Endothelial cell of umbilical vein (primary cell): ENCODE measurements at regions not wholly inside any gene's neighbourhood (a gene's known extent, or its start where the extent isn't known, plus 50 kb on each side); places are given as distances from the start of the nearest gene placed in this dataset.

ENCODE experiments used
- BruUV-seq: library from RNA; stranded (reverse); fragments of 400-500 nt; replicated peaks from 2 replicates; lab custom pipeline; 2021; lab: Mats Ljungman, UMichigan
- CTCF ChIA-PET: fragments of 300-600, 350-600 bp; sonication (Branson Sonifier 250); formaldehyde crosslinking; loops from one replicate; lab custom pipeline; 2021; ENCODE audit warnings: antibody characterized with exemption, inconsistent platforms; lab: Charles Lee
- POLR2A ChIA-PET: fragments of 300-600, 350-600 bp; sonication (Branson Sonifier 250); formaldehyde crosslinking; loops from one replicate; lab custom pipeline; 2021; ENCODE audit warnings: antibody characterized with exemption, inconsistent platforms; lab: Charles Lee
- DNase-seq: peaks from one replicate; pipeline ENCODE4 v3.0.0-alpha.2; 2011; ENCODE audit warnings: low read depth, low spot score
- FAIRE-seq: peaks from 2 replicates; lab custom pipeline; 2011; peaks lifted over from hg19 to GRCh38; lab: Jason Lieb, UNC
- H2AFZ ChIP-seq: 2 replicates; pipeline ENCODE4 v1.6.0; 2012; ENCODE audit warnings: low read depth, low read length, control low read depth, inconsistent platforms
- H3K27ac ChIP-seq: 2 replicates; pipeline ENCODE4 v1.5.1; 2011; ENCODE audit warnings: low read depth, mild to moderate bottlenecking, control low read depth, low read length, moderate library complexity; ENCODE audit not compliant: insufficient read depth
- H3K27me3 ChIP-seq, 2 experiments: 2 replicates each; pipeline versions ENCODE4 v1.6.0 to v1.6.1; 2011; ENCODE audit warnings: low read length in 2 of 2, mixed read lengths in 1 of 2; ENCODE audit not compliant: control insufficient read depth in 2 of 2, insufficient read depth in 2 of 2
- H3K36me3 ChIP-seq, 2 experiments: 2 replicates in 1 of 2; 3 replicates in 1 of 2; pipeline ENCODE4 v1.5.1; 2011; ENCODE audit warnings: low read length in 2 of 2, mild to moderate bottlenecking in 1 of 2, moderate library complexity in 1 of 2; ENCODE audit not compliant: control insufficient read depth in 2 of 2, insufficient read depth in 2 of 2; ENCODE audit errors: extremely low read depth in 1 of 2
- H3K4me1 ChIP-seq: 3 replicates; pipeline ENCODE4 v1.5.1; 2011; ENCODE audit warnings: mild to moderate bottlenecking, low read length; ENCODE audit not compliant: control insufficient read depth, insufficient read depth; ENCODE audit errors: extremely low read depth
- H3K4me2 ChIP-seq: 2 replicates; pipeline ENCODE4 v1.6.1; 2011; ENCODE audit warnings: low read length, control low read depth, mixed read lengths; ENCODE audit not compliant: insufficient read depth
- H3K4me3 ChIP-seq, 3 experiments: fragments of 200-600 bp in 1 of 3; sonication (generic), shearing (Covaris generic) in 1 of 3; replicated peaks in 1 of 3; 2 replicates each; pipeline ENCODE4 v1.5.1; 2011 to 2016; ENCODE audit warnings: control low read depth in 3 of 3, low read length in 3 of 3, mild to moderate bottlenecking in 2 of 3, inconsistent platforms in 1 of 3, low read depth in 1 of 3, moderate library complexity in 1 of 3; ENCODE audit not compliant: insufficient read depth in 1 of 3
- H3K79me2 ChIP-seq: 2 replicates; pipeline ENCODE4 v1.6.0; 2012; ENCODE audit warnings: low read length, inconsistent platforms; ENCODE audit not compliant: control insufficient read depth, insufficient read depth
- H3K9ac ChIP-seq: replicated peaks from 2 replicates; pipeline ENCODE3; 2011; ENCODE audit warnings: low read length, control low read depth; ENCODE audit not compliant: insufficient read depth; ENCODE audit errors: extremely low read depth
- H3K9me1 ChIP-seq: replicated peaks from 3 replicates; pipeline ENCODE4 v1.6.0; 2011; ENCODE audit warnings: mild to moderate bottlenecking, low read length; ENCODE audit not compliant: control insufficient read depth, insufficient read depth; ENCODE audit errors: extremely low read depth
- H3K9me3 ChIP-seq: replicated peaks from 2 replicates; pipeline ENCODE4 v1.5.1; 2012; ENCODE audit warnings: low read length, inconsistent platforms; ENCODE audit not compliant: control insufficient read depth, insufficient read depth
- H4K20me1 ChIP-seq: replicated peaks from 2 replicates; pipeline ENCODE3; 2011; ENCODE audit warnings: mild to moderate bottlenecking, low read length; ENCODE audit not compliant: control insufficient read depth, insufficient read depth; ENCODE audit errors: extremely low read depth
- EZH2 ChIP-seq: IDR thresholded peaks from 2 replicates; pipeline ENCODE4 v1.6.1; 2012; ENCODE audit warnings: borderline replicate concordance, low read depth, mild to moderate bottlenecking, moderate library complexity, low read length, inconsistent platforms; ENCODE audit not compliant: severe bottlenecking
- GATA2 ChIP-seq: IDR thresholded peaks from 2 replicates; pipeline ENCODE4 v1.7.0; 2011; ENCODE audit warnings: low read depth, mild to moderate bottlenecking, moderate library complexity, mixed read lengths, low read length; ENCODE audit not compliant: insufficient read length, insufficient read depth
- MAX ChIP-seq: IDR thresholded peaks from 2 replicates; pipeline ENCODE4 v1.6.1; 2011; ENCODE audit not compliant: insufficient read depth, insufficient read length
- POLR2A ChIP-seq: IDR thresholded peaks from 2 replicates; pipeline ENCODE4 v1.6.1; 2012; ENCODE audit warnings: low read depth, mild to moderate bottlenecking, control low read depth, low read length
- POLR2AphosphoS5 ChIP-seq: IDR thresholded peaks from 2 replicates; pipeline ENCODE4 v1.6.1; 2012; ENCODE audit warnings: low read depth, mild to moderate bottlenecking, control low read depth, low read length, moderate library complexity; ENCODE audit not compliant: insufficient read depth
- dilution Hi-C: fragments of 300-500 bp; cut with MboI; formaldehyde crosslinking; loops from one replicate; pipeline ENCODE4 v1.15.0; 2019; ENCODE audit warnings: low sequenced_read_pairs; ENCODE audit not compliant: extremely low pct_ligation_motif_present
- intact Hi-C: fragments of 100-400 bp; cut with micrococcal nuclease; formaldehyde crosslinking; loops from one replicate; pipeline ENCODE4 v1.10.0; 2022

GRCh38 chr4:143784567-143784966 is 84.1 kb upstream of the FREM3 start:
- TF ChIP-seq GATA2 (no peak), MAX (no peak), POLR2AphosphoS5 (no peak), EZH2 (no peak)
- ChIA-PET POLR2A (no interaction called here), CTCF (interaction anchor here (1.4 kb wide), 1 partner anchor 11 kb away, joined by 4 read pairs; no protein-coding TSS in a partner anchor)
- BruUV-seq, result no TSS peak
- Histone ChIP-seq H3K27me3 (no peaks in the 10 kb centered on the region), H2AFZ (no peak overlapping the region), H3K9me1 (no peaks in the 10 kb centered on the region), H3K27ac (no peak overlapping the region), H3K36me3 (no peaks in the 10 kb centered on the region), H3K4me2 (no peak overlapping the region), H3K9ac (no peak overlapping the region), H3K4me1 (no peaks in the 10 kb centered on the region), H3K4me3 (no peak overlapping the region), H3K79me2 (no peaks in the 10 kb centered on the region), H4K20me1 (no peaks in the 10 kb centered on the region), H3K9me3 (no peaks in the 10 kb centered on the region)
- dilution Hi-C loops (no loop called here), intact Hi-C loops (no loop called here)
- FAIRE-seq (no peak), DNase-seq (no peak)

GRCh38 chr4:143782521-143782920 is 82.0 kb upstream of the FREM3 start:
- Histone ChIP-seq H4K20me1 (no peaks in the 10 kb centered on the region), H3K4me3 (no peak overlapping the region), H3K27me3 (no peaks in the 10 kb centered on the region), H3K27ac (no peak overlapping the region), H3K4me2 (no peak overlapping the region), H3K9me1 (no peaks in the 10 kb centered on the region), H3K36me3 (no peaks in the 10 kb centered on the region), H3K4me1 (no peaks in the 10 kb centered on the region), H3K79me2 (no peaks in the 10 kb centered on the region), H3K9me3 (no peaks in the 10 kb centered on the region), H3K9ac (no peak overlapping the region), H2AFZ (no peak overlapping the region)
- BruUV-seq, result no TSS peak
- ChIA-PET CTCF (no interaction called here), POLR2A (no interaction called here)
- no peak for DNase-seq
- dilution Hi-C loops (no loop called here), intact Hi-C loops (no loop called here)
- FAIRE-seq, result no peak
- no peak for TF ChIP-seq POLR2A
